K562 (cell line): ENCODE measurements at regions not wholly inside any gene's neighbourhood (a gene's known extent, or its start where the extent isn't known, plus 50 kb on each side); places are given as distances from the start of the nearest gene placed in this dataset.

Experiments used
- ATAC-seq: fragments of 200-7000 bp; cut with Tn5 transposase; 3 replicates; pipeline ENCODE4 v1.9.1; 2020; ENCODE audit warnings: moderate library complexity
- BruUV-seq: library from RNA; stranded (reverse); fragments of 400-500 nt; replicated peaks from 2 replicates; lab custom pipeline; 2021; lab: Mats Ljungman, UMichigan
- CTCF ChIA-PET: fragments of 300-600 bp; formaldehyde crosslinking; extraction: SDS; loops from one replicate; lab custom pipeline; 2021; ENCODE audit warnings: low intra/inter-chr PET ratio; lab: Yijun Ruan, JAX
- POLR2A ChIA-PET: fragments of 300-600, 350-650 bp; sonication (Branson Sonifier 250); formaldehyde crosslinking; extraction: SDS; loops from one replicate; lab custom pipeline; 2021; ENCODE audit warnings: antibody characterized with exemption, inconsistent platforms; lab: Yijun Ruan, JAX
- DNase-seq, 4 experiments: peaks; one replicate each; pipeline versions ENCODE4 v3.0.0 to v3.0.0-alpha.2; 2011 to 2018; ENCODE audit warnings: low spot score in 3 of 4, mixed read lengths in 3 of 4; ENCODE audit errors: extremely low read depth in 1 of 4
- FAIRE-seq: peaks from 2 replicates; lab custom pipeline; 2011; peaks lifted over from hg19 to GRCh38; lab: Jason Lieb, UNC
- H2AFZ ChIP-seq: 2 replicates; pipeline ENCODE4 v1.6.0; 2011; ENCODE audit warnings: low read depth, low read length, control low read depth, inconsistent platforms
- H3K27ac ChIP-seq: fragments of 200-600 bp; 3 replicates; pipeline ENCODE4 v1.8.0; 2011; ENCODE audit warnings: low read depth, mild to moderate bottlenecking, control low read depth, inconsistent platforms, low read length, moderate library complexity, mixed read lengths; ENCODE audit errors: extremely low read depth
- H3K27me3 ChIP-seq, 2 experiments: fragments of 300-600 bp in 1 of 2; 2 replicates in 1 of 2; 3 replicates in 1 of 2; pipeline versions ENCODE4 v1.6.0 to v1.8.0; 2011; ENCODE audit warnings: inconsistent platforms in 2 of 2, low read length in 2 of 2, mild to moderate bottlenecking in 1 of 2, mixed read lengths in 1 of 2, moderate library complexity in 1 of 2; ENCODE audit not compliant: control insufficient read depth in 2 of 2, insufficient read depth in 2 of 2
- H3K36me3 ChIP-seq: fragments of 300-600 bp; 3 replicates; pipeline ENCODE4 v1.8.0; 2011; ENCODE audit warnings: mild to moderate bottlenecking, low read length, inconsistent platforms; ENCODE audit not compliant: control insufficient read depth, insufficient read depth
- H3K4me1 ChIP-seq, 2 experiments: fragments of 200-600 bp in 1 of 2; replicated peaks in 1 of 2; 2 replicates in 1 of 2; 3 replicates in 1 of 2; pipeline versions ENCODE4 v1.5.1 to v1.8.0; 2011; ENCODE audit warnings: inconsistent platforms in 2 of 2, low read length in 2 of 2, mild to moderate bottlenecking in 1 of 2, mixed read lengths in 1 of 2, moderate library complexity in 1 of 2; ENCODE audit not compliant: control insufficient read depth in 2 of 2, insufficient read depth in 2 of 2
- H3K4me2 ChIP-seq: 2 replicates; pipeline ENCODE4 v1.6.1; 2011; ENCODE audit warnings: low read length, control low read depth, inconsistent platforms, mixed read lengths; ENCODE audit not compliant: insufficient read depth
- H3K4me3 ChIP-seq: fragments of 200-600 bp; sonication (generic), shearing (Covaris generic); 2 replicates; pipeline ENCODE4 v1.5.1; 2016; ENCODE audit warnings: control low read depth, inconsistent platforms
- H3K79me2 ChIP-seq: fragments of 200-600 bp; 3 replicates; pipeline ENCODE4 v1.8.0; 2011; ENCODE audit warnings: low read length, inconsistent platforms; ENCODE audit not compliant: control insufficient read depth, insufficient read depth
- H3K9ac ChIP-seq, 2 experiments: 2 replicates each; pipeline versions ENCODE4 v1.6.0 to v1.6.1; 2011; ENCODE audit warnings: low read depth in 2 of 2, low read length in 2 of 2, control low read depth in 1 of 2, inconsistent platforms in 1 of 2, mild to moderate bottlenecking in 1 of 2, mixed read lengths in 1 of 2; ENCODE audit not compliant: insufficient read depth in 1 of 2
- H3K9me1 ChIP-seq: one replicate; pipeline ENCODE4 v1.6.0; 2011; ENCODE audit warnings: inconsistent platforms, mild to moderate bottlenecking, low read length, moderate library complexity; ENCODE audit not compliant: control insufficient read depth, insufficient read depth
- H3K9me3 ChIP-seq: replicated peaks from 2 replicates; pipeline ENCODE4 v1.5.1; 2011; ENCODE audit warnings: low read depth, low read length, inconsistent platforms; ENCODE audit not compliant: control insufficient read depth, insufficient read depth
- H4K20me1 ChIP-seq: replicated peaks from 2 replicates; pipeline ENCODE4 v1.6.1; 2011; ENCODE audit warnings: low read length, inconsistent platforms, mixed read lengths; ENCODE audit not compliant: control insufficient read depth, insufficient read depth
- BHLHE40 ChIP-seq: IDR thresholded peaks from 2 replicates; pipeline ENCODE4 v1.6.1; 2011; ENCODE audit warnings: low read length, improper control_type of control experiment
- BRF1 ChIP-seq: IDR thresholded peaks from 3 replicates; pipeline ENCODE4 v1.6.1; 2011; ENCODE audit warnings: borderline replicate concordance, mild to moderate bottlenecking; ENCODE audit not compliant: insufficient read length; ENCODE audit errors: extremely low read depth
- CBX1 ChIP-seq: sonication (generic); IDR thresholded peaks from 2 replicates; pipeline ENCODE4 v1.6.1; 2016; ENCODE audit warnings: antibody characterized with exemption, low read depth, mild to moderate bottlenecking
- ELF2 ChIP-seq: fragments of 250-450 bp; sonication (Bioruptor Pico); IDR thresholded peaks from 2 replicates; pipeline ENCODE4 v1.5.0; 2021; ENCODE audit warnings: mild to moderate bottlenecking
- HEY1 ChIP-seq: fragments of 250-450 bp; sonication (Bioruptor Pico); IDR thresholded peaks from 2 replicates; pipeline ENCODE4 v1.5.0; 2020; ENCODE audit warnings: mild to moderate bottlenecking, moderate library complexity, borderline replicate concordance
- HMG20B ChIP-seq: fragments of 250-450 bp; sonication (Bioruptor Pico); IDR thresholded peaks from 2 replicates; pipeline ENCODE4 v1.5.0; 2021; ENCODE audit warnings: mild to moderate bottlenecking
- ILF3 ChIP-seq: fragments of 450-650 bp; IDR thresholded peaks from 2 replicates; pipeline ENCODE4 v1.6.1; 2018; ENCODE audit warnings: antibody characterized with exemption, mild to moderate bottlenecking, moderate library complexity, borderline replicate concordance
- KLF16 ChIP-seq: IDR thresholded peaks from 2 replicates; pipeline ENCODE4 v1.6.1; 2016; ENCODE audit warnings: antibody characterized with exemption
- NFATC3 ChIP-seq: fragments of 450-650 bp; IDR thresholded peaks from 2 replicates; pipeline ENCODE4 v1.6.1; 2017; ENCODE audit warnings: mild to moderate bottlenecking
- NFE2 ChIP-seq: IDR thresholded peaks from 2 replicates; pipeline ENCODE4 v1.6.1; 2014; ENCODE audit warnings: antibody characterized with exemption, low read depth
- NUFIP1 ChIP-seq: fragments of 450-650 bp; IDR thresholded peaks from 2 replicates; pipeline ENCODE4 v1.6.1; 2018; ENCODE audit not compliant: partially characterized antibody
- SMARCA4 ChIP-seq: fragments of 450-650 bp; IDR thresholded peaks from 2 replicates; pipeline ENCODE4 v1.6.1; 2016
- in situ Hi-C: fragments of 300-500 bp; cut with MboI; formaldehyde crosslinking; loops from 4 replicates; pipeline ENCODE4 v1.15.0; 2018; ENCODE audit warnings: inconsistent platforms, mixed read lengths
- intact Hi-C: fragments of 100-400 bp; cut with micrococcal nuclease; formaldehyde crosslinking; loops from 2 replicates; pipeline ENCODE4 v1.14.2; 2022
- TF ChIP-seq, protein P1 (sequence below), 2 experiments: fragments of 450-650 bp; IDR thresholded peaks; 2 replicates each; pipeline ENCODE4 v1.6.1; 2018; ENCODE audit warnings: mild to moderate bottlenecking in 2 of 2, low read depth in 1 of 2; ENCODE audit not compliant: partially characterized antibody in 2 of 2
- TF ChIP-seq, protein P2 (sequence below): sonication (generic); formaldehyde crosslinking; IDR thresholded peaks from 2 replicates; pipeline ENCODE4 v1.5.0; 2020; ENCODE audit warnings: missing genetic modification reagents
- TF ChIP-seq, protein P3 (sequence below): fragments of 250-450 bp; sonication (Bioruptor Pico); IDR thresholded peaks from 2 replicates; pipeline ENCODE4 v1.4.0; 2020; ENCODE audit warnings: mild to moderate bottlenecking, moderate library complexity, borderline replicate concordance
- TF ChIP-seq, protein P4 (sequence below): sonication (generic); formaldehyde crosslinking; IDR thresholded peaks from 2 replicates; pipeline ENCODE4 v1.8.1; 2022; ENCODE audit warnings: missing genetic modification reagents

DNA sequence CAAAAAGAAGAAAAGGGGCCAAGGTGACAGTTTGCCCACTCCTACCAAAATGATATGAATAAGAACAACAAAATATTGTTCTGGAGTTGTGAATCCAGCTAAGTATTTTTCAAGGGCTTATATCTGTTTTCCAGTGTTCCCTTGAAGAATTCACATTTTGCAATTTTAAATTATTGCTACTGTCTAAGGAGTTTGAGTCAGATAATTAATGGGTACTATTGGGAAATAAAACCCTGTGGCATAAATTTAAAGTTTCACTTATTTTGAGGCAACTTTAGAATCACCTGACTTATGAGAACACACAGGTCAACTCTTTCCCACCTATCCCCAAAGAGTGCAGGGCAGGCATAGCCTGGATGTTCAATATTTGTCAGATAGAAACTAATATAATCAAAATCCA is 188.0 kb upstream of the GHR start:
- no peaks in the 10 kb centered on the region; the same call in 1 of the 2 replicates for H4K20me1 ChIP-seq
- TF ChIP-seq, protein P1, sequence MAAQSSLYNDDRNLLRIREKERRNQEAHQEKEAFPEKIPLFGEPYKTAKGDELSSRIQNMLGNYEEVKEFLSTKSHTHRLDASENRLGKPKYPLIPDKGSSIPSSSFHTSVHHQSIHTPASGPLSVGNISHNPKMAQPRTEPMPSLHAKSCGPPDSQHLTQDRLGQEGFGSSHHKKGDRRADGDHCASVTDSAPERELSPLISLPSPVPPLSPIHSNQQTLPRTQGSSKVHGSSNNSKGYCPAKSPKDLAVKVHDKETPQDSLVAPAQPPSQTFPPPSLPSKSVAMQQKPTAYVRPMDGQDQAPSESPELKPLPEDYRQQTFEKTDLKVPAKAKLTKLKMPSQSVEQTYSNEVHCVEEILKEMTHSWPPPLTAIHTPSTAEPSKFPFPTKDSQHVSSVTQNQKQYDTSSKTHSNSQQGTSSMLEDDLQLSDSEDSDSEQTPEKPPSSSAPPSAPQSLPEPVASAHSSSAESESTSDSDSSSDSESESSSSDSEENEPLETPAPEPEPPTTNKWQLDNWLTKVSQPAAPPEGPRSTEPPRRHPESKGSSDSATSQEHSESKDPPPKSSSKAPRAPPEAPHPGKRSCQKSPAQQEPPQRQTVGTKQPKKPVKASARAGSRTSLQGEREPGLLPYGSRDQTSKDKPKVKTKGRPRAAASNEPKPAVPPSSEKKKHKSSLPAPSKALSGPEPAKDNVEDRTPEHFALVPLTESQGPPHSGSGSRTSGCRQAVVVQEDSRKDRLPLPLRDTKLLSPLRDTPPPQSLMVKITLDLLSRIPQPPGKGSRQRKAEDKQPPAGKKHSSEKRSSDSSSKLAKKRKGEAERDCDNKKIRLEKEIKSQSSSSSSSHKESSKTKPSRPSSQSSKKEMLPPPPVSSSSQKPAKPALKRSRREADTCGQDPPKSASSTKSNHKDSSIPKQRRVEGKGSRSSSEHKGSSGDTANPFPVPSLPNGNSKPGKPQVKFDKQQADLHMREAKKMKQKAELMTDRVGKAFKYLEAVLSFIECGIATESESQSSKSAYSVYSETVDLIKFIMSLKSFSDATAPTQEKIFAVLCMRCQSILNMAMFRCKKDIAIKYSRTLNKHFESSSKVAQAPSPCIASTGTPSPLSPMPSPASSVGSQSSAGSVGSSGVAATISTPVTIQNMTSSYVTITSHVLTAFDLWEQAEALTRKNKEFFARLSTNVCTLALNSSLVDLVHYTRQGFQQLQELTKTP (IDR thresholded peaks at IDR 0.05; ENCODE audit: low read depth in 1 of 2, partially characterized antibody in 2 of 2) = no peak
- TF ChIP-seq, protein P2, sequence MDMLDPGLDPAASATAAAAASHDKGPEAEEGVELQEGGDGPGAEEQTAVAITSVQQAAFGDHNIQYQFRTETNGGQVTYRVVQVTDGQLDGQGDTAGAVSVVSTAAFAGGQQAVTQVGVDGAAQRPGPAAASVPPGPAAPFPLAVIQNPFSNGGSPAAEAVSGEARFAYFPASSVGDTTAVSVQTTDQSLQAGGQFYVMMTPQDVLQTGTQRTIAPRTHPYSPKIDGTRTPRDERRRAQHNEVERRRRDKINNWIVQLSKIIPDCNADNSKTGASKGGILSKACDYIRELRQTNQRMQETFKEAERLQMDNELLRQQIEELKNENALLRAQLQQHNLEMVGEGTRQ = no peak
- TF ChIP-seq NFE2 (no peak), NUFIP1 (no peak), ILF3 (no peak), KLF16 (no peak), ELF2 (CRISPR knock-in tag) (no peak), BRF1 (no peak), CBX1 (no peak), HEY1 (CRISPR knock-in tag) (no peak), NFATC3 (no peak), BHLHE40 (no peak), HMG20B (CRISPR knock-in tag) (no peak), SMARCA4 (no peak)
- TF ChIP-seq, protein P3, sequence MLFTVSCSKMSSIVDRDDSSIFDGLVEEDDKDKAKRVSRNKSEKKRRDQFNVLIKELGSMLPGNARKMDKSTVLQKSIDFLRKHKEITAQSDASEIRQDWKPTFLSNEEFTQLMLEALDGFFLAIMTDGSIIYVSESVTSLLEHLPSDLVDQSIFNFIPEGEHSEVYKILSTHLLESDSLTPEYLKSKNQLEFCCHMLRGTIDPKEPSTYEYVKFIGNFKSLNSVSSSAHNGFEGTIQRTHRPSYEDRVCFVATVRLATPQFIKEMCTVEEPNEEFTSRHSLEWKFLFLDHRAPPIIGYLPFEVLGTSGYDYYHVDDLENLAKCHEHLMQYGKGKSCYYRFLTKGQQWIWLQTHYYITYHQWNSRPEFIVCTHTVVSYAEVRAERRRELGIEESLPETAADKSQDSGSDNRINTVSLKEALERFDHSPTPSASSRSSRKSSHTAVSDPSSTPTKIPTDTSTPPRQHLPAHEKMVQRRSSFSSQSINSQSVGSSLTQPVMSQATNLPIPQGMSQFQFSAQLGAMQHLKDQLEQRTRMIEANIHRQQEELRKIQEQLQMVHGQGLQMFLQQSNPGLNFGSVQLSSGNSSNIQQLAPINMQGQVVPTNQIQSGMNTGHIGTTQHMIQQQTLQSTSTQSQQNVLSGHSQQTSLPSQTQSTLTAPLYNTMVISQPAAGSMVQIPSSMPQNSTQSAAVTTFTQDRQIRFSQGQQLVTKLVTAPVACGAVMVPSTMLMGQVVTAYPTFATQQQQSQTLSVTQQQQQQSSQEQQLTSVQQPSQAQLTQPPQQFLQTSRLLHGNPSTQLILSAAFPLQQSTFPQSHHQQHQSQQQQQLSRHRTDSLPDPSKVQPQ (CRISPR knock-in tag) = no peak
- TF ChIP-seq, protein P4, sequence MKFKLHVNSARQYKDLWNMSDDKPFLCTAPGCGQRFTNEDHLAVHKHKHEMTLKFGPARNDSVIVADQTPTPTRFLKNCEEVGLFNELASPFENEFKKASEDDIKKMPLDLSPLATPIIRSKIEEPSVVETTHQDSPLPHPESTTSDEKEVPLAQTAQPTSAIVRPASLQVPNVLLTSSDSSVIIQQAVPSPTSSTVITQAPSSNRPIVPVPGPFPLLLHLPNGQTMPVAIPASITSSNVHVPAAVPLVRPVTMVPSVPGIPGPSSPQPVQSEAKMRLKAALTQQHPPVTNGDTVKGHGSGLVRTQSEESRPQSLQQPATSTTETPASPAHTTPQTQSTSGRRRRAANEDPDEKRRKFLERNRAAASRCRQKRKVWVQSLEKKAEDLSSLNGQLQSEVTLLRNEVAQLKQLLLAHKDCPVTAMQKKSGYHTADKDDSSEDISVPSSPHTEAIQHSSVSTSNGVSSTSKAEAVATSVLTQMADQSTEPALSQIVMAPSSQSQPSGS (CRISPR knock-in tag) = no peak
- H3K36me3 ChIP-seq = no peaks in the 10 kb centered on the region
- H2AFZ ChIP-seq = no peak overlapping the region
- in situ Hi-C loops (no loop called here), intact Hi-C loops (no loop called here)
- H3K9me1 ChIP-seq = no peaks in the 10 kb centered on the region
- no peak for FAIRE-seq
- H3K4me2 ChIP-seq = no peak overlapping the region
- BruUV-seq = no TSS peak
- CTCF ChIA-PET = no interaction called here
- no peak for DNase-seq
- no peak overlapping the region for H3K27ac ChIP-seq
- H3K4me3 ChIP-seq = no peak overlapping the region
- no peaks in the 10 kb centered on the region for H3K9me3 ChIP-seq
- H3K79me2 ChIP-seq = no peaks in the 10 kb centered on the region
- POLR2A ChIA-PET = no interaction called here
- no peaks in the 10 kb centered on the region for H3K27me3 ChIP-seq
- ATAC-seq = no peak
- no peaks in the 10 kb centered on the region for H3K4me1 ChIP-seq
- no peak overlapping the region for H3K9ac ChIP-seq
